ENCODE measurements at regions not wholly inside any gene's neighbourhood (a gene's known extent, or its start where the extent isn't known, plus 50 kb on each side); places are given as distances from the start of the nearest gene placed in this dataset.

DNA sequence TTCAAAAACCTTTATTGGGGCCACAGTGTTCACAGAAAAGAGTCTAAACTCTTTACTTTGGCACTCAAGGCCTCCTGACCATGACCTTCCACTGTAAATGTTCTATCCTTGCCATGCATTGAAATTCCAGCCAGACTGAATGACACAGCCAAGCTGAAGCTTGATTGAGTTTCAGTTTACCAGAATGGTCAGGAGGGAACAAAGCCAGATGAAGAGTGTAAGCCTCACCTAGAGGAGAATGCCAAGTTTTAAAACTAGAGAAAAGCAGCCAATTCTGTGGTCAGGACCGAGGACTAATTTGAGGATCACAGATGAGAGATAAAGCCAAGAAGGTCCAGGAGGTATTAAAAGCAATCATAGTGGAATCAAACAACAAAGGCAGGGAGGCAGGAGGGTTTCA lies 215.3 kb downstream of the KCNA4 start:
- no TSS peak for BruUV-seq (replicated peaks)
- ChIA-PET POLR2A (no interaction called here), CTCF (interaction anchor here (0.5 to 0.6 kb wide), 2 partner anchors 38 to 1856 kb away, joined by 3 to 5 read pairs; no protein-coding TSS in a partner anchor)
- Mint-ChIP-seq H3K4me1 (ENCODE audit: insufficient read depth, unreplicated experiment) (peaks cover 6% of the 10 kb centered on the region), H3K9me3 (ENCODE audit: unreplicated experiment) (no peaks in the 10 kb centered on the region), H3K4me3 (ENCODE audit: unreplicated experiment) (no peak overlapping the region), H3K36me3 (ENCODE audit: insufficient read depth, unreplicated experiment) (no peaks in the 10 kb centered on the region), H3K27ac (ENCODE audit: low read depth, unreplicated experiment) (no peak overlapping the region), H3K27me3 (ENCODE audit: insufficient read depth, unreplicated experiment) (no peaks in the 10 kb centered on the region)
- intact Hi-C loops (cut with micrococcal nuclease) = no loop called here
- TF ChIP-seq, protein P1, sequence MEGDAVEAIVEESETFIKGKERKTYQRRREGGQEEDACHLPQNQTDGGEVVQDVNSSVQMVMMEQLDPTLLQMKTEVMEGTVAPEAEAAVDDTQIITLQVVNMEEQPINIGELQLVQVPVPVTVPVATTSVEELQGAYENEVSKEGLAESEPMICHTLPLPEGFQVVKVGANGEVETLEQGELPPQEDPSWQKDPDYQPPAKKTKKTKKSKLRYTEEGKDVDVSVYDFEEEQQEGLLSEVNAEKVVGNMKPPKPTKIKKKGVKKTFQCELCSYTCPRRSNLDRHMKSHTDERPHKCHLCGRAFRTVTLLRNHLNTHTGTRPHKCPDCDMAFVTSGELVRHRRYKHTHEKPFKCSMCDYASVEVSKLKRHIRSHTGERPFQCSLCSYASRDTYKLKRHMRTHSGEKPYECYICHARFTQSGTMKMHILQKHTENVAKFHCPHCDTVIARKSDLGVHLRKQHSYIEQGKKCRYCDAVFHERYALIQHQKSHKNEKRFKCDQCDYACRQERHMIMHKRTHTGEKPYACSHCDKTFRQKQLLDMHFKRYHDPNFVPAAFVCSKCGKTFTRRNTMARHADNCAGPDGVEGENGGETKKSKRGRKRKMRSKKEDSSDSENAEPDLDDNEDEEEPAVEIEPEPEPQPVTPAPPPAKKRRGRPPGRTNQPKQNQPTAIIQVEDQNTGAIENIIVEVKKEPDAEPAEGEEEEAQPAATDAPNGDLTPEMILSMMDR (IDR thresholded peaks at IDR 0.05; ENCODE audit: unreplicated experiment) = no peak
- no peak for DNase-seq (ENCODE audit: unreplicated experiment)

DNA sequence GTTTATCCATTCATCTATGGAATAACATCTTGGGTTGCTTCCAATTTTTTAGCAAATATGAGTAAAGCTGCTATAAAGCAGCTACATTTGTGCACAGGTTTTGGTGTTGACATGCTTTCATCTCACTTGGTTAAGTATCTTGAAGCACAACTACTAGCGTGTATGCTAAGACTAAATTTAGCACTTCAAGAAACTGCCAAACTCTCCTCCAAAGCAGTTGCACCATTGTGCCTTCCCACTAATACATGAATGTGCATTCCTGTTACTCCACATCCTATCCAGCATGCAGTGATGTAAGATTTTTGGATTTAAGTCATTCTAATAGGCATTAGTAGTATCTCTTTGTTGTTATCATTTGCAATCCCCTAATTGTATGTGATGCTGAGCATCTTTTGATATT lies 230.7 kb downstream of the KCNA4 start:
- no peaks in the 10 kb centered on the region for H3K27me3 Mint-ChIP-seq (ENCODE audit: insufficient read depth, unreplicated experiment)
- H3K36me3 Mint-ChIP-seq (ENCODE audit: insufficient read depth, unreplicated experiment) = no peaks in the 10 kb centered on the region
- H3K27ac Mint-ChIP-seq (ENCODE audit: low read depth, unreplicated experiment) = no peak overlapping the region
- CTCF ChIA-PET = no interaction called here
- no peak for DNase-seq (ENCODE audit: unreplicated experiment)
- H3K4me1 Mint-ChIP-seq (ENCODE audit: insufficient read depth, unreplicated experiment) = no peaks in the 10 kb centered on the region
- intact Hi-C loops (cut with micrococcal nuclease) = no loop called here
- no peaks in the 10 kb centered on the region for H3K9me3 Mint-ChIP-seq (ENCODE audit: unreplicated experiment)
- H3K4me3 Mint-ChIP-seq (ENCODE audit: unreplicated experiment) = no peak overlapping the region
- no TSS peak for BruUV-seq (replicated peaks)
- TF ChIP-seq, protein P1 (IDR thresholded peaks at IDR 0.05; ENCODE audit: unreplicated experiment) = no peak
- POLR2A ChIA-PET = no interaction called here

DNA sequence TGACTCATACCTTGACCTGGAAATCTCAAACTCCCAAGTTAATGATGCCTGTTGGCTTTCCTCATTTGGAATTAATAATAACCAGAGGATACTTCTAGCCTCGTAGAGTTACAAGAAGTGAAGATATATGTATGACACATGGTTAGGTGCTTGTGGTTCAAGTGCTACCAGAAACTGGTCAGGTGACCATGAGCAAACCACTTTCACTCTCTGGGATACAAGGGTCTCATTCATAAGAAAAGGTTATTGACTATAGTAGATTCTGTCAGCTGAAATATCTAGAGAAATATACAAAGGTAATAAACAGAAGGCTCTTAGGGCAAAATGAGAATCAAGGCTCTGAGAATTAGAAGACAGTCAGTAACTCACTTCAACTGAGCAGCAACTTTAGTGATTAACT lies 233.3 kb downstream of the KCNA4 start:
- H3K36me3 Mint-ChIP-seq (ENCODE audit: insufficient read depth, unreplicated experiment) = no peaks in the 10 kb centered on the region
- H3K27me3 Mint-ChIP-seq (ENCODE audit: insufficient read depth, unreplicated experiment) = no peaks in the 10 kb centered on the region
- no peaks in the 10 kb centered on the region for H3K4me1 Mint-ChIP-seq (ENCODE audit: insufficient read depth, unreplicated experiment)
- ChIA-PET POLR2A (no interaction called here), CTCF (no interaction called here)
- H3K9me3 Mint-ChIP-seq (ENCODE audit: unreplicated experiment) = no peaks in the 10 kb centered on the region
- intact Hi-C loops (cut with micrococcal nuclease) = no loop called here
- no peak for DNase-seq (ENCODE audit: unreplicated experiment)
- BruUV-seq (replicated peaks) = no TSS peak
- H3K4me3 Mint-ChIP-seq (ENCODE audit: unreplicated experiment) = no peak overlapping the region
- no peak overlapping the region for H3K27ac Mint-ChIP-seq (ENCODE audit: low read depth, unreplicated experiment)
- TF ChIP-seq, protein P1 (IDR thresholded peaks at IDR 0.05; ENCODE audit: unreplicated experiment) = no peak

DNA sequence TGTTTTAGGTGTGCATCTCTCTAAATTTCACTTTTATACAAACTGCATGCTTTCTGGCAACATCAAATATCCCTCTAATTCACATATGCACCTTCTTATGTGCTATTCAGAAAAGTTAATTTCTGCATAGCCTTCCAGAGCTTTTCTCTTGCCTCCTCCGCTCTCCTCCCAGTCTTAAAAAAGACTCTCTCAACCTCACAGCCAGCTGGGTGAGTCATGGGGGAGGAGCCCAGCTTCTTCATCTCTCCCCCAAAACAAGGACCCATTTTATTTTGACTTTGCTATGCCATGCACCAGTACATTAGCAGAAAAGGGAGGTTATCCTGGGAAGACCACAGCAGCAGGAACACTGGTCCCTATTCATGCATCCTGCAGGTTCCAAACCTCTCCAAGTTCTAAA lies 234.4 kb downstream of the KCNA4 start:
- CTCF ChIA-PET = no interaction called here
- Mint-ChIP-seq H3K36me3 (ENCODE audit: insufficient read depth, unreplicated experiment) (no peaks in the 10 kb centered on the region), H3K4me3 (ENCODE audit: unreplicated experiment) (no peak overlapping the region), H3K27ac (ENCODE audit: low read depth, unreplicated experiment) (no peak overlapping the region), H3K27me3 (ENCODE audit: insufficient read depth, unreplicated experiment) (no peaks in the 10 kb centered on the region), H3K9me3 (ENCODE audit: unreplicated experiment) (no peaks in the 10 kb centered on the region), H3K4me1 (ENCODE audit: insufficient read depth, unreplicated experiment) (no peaks in the 10 kb centered on the region)
- no TSS peak for BruUV-seq (replicated peaks)
- intact Hi-C loops (cut with micrococcal nuclease) = no loop called here
- no peak for DNase-seq (ENCODE audit: unreplicated experiment)
- POLR2A ChIA-PET = no interaction called here
- TF ChIP-seq, protein P1 (IDR thresholded peaks at IDR 0.05; ENCODE audit: unreplicated experiment) = no peak
